RWPE1 (cell line): ENCODE measurements at regions not wholly inside any gene's neighbourhood (a gene's known extent, or its start where the extent isn't known, plus 50 kb on each side); places are given as distances from the start of the nearest gene placed in this dataset.

ENCODE experiments used
- CTCF ChIA-PET: fragments of 350-600 bp; sonication (Branson Sonifier 250); formaldehyde crosslinking; extraction: SDS; loops from one replicate; lab custom pipeline; 2021; lab: Yijun Ruan, JAX
- POLR2A ChIA-PET: fragments of 400-600 bp; formaldehyde crosslinking; extraction: SDS; loops from one replicate; lab custom pipeline; 2020; ENCODE audit warnings: antibody characterized with exemption; ENCODE audit not compliant: low non-redundant PET; lab: Yijun Ruan, JAX
- DNase-seq: peaks from one replicate; pipeline ENCODE4 v3.0.0; 2012; ENCODE audit warnings: low spot score
- H3K27ac ChIP-seq: fragments of 450-650 bp; 2 replicates; pipeline ENCODE4 v1.5.1; 2017
- CTCF ChIP-seq: fragments of 450-650 bp; conservative IDR thresholded peaks from 2 replicates; pipeline ENCODE4 v1.5.1; 2017; ENCODE audit warnings: low read depth, mild to moderate bottlenecking

DNA sequence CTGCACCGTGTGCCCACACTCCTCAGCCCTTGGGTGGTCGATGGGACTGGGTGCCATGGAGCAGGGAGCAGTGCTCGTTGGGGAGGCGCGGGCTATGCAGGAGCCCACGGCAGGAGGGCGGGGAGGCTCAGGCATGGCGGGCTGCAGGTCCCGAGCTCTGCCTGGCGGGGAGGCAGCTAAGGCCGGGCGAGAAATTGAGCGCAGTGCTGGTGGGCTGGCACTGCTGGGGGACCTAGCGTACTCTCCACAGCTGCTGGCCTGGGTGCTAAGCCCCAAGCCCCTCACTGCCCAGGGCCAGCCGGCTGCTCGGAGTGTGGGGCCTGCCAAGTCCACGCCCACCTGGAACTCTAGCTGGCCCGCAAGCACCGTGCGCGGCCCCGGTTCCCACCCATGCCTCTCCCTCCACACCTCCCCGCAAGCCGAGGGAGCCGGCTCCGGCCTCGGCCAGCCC, 55.9 kb upstream of the ECI2 start:
- H3K27ac ChIP-seq: no peak overlapping the region
- CTCF ChIA-PET: interaction anchor here (0.9 kb wide), 1 partner anchor 36 kb away, joined by 3 read pairs; no protein-coding TSS in a partner anchor
- POLR2A ChIA-PET: no interaction called here

GRCh38 chr6:4189249-4189648, 53.9 kb upstream of the ECI2 start:
- POLR2A ChIA-PET: no interaction called here
- H3K27ac ChIP-seq: no peak overlapping the region
- DNase-seq: no peak
- CTCF ChIA-PET: no interaction called here
- TF ChIP-seq CTCF: no peak

More for the DNA sequence above, 55.9 kb upstream of the ECI2 start:
- TF ChIP-seq CTCF: no peak
- no peak for DNase-seq

DNA sequence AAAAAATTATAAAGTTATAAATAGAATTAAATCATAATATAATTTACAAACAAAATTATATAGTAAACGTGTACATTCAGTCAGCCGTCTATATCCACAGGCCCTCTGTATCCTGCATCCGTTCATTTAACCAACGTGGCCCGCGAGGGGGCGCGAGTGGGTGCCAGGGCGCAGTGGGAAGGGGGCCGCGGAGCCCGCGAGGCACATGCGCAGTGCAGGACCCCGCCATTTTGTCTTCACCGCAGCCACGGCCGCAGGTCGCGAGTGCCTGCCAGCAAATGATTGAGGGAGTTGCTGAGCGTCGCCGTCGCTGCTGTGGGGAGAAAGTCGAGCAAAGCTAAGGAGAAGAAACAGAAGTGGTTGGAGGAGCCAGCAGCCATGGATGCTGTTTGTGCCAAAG, 53.4 kb upstream of the ECI2 start:
- TF ChIP-seq CTCF: no peak
- DNase-seq: no peak
- ChIA-PET CTCF (no interaction called here), POLR2A (no interaction called here)
- no peak overlapping the region for H3K27ac ChIP-seq

DNA sequence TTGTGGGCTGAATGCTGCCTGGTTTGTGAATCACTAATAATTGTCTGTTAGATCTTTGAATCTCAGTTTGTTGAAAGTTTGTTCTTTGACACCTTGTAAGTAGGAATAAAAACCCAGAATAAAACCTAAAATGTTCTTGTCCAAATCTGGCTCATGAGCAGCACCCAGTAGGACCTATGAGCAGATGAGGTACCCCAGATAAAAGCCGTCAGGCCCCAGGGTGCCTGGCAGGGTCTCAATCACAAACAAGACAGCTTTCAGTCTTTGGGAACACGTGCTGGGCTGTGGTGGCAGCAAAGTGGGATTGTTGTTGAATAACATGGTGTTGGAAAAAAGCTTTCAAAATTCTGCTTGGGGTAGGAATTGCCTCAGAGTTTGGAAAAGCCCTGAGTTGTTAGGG, 52.1 kb upstream of the ECI2 start:
- no peak for DNase-seq
- no peak overlapping the region for H3K27ac ChIP-seq
- POLR2A ChIA-PET: no interaction called here
- no peak for TF ChIP-seq CTCF
- CTCF ChIA-PET: interaction anchor here (0.6 kb wide), 2 partner anchors 66 to 770 kb away, joined by 3 read pairs; no protein-coding TSS in a partner anchor

GRCh38 chr6:4186385-4186784, 51.0 kb upstream of the ECI2 start:
- H3K27ac ChIP-seq: no peak overlapping the region
- ChIA-PET CTCF (interaction anchor here (0.7 kb wide), 1 partner anchor 85 kb away, joined by 4 read pairs; no protein-coding TSS in a partner anchor), POLR2A (no interaction called here)
- DNase-seq: no peak
- TF ChIP-seq CTCF: no peak

DNA sequence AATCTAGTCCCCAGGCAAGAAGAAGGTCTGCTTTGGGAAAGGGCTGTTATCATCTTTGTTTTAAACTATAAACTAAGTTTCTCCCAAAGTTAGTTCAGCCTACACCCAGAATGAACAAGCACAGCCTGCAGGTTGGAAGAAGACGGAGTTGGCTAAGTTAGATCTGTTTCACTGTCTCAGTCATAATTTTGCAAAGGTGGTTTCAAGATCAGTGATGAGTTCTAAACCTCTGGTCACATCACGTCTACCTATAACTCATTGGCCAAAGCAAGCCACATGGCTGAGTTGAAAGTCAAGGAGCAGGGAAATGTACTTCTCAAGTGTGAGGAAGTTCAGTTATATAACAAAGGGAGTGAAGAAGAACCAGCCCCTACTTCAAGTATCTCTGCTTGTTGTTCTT, 50.5 kb upstream of the ECI2 start:
- DNase-seq: no peak
- POLR2A ChIA-PET: no interaction called here
- CTCF ChIA-PET: interaction anchor here (0.7 kb wide), 1 partner anchor 85 kb away, joined by 4 read pairs; no protein-coding TSS in a partner anchor

More for the DNA sequence above, 50.5 kb upstream of the ECI2 start:
- TF ChIP-seq CTCF: no peak
- H3K27ac ChIP-seq: no peak overlapping the region
